ENCODE measurements at regions not wholly inside any gene's neighbourhood (a gene's known extent, or its start where the extent isn't known, plus 50 kb on each side); places are given as distances from the start of the nearest gene placed in this dataset.

DNA sequence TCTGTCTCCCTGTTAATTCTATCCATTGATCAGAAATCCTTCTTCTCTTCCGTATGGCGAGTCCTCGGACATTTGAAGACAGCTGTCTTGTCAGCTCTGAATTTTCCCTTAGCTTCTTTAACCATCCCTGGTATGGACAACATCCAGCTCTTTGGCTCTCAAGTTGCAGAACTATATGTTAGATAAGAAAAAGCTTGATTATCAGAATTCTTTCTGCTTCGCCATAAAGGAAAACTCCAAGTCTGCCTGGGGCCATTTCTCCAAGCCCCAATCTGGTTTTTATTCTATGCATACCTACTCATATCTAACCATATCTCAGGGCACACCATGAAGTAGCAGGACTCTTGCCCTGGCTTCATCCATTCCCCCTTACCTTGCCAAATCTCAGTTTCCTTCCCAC lies 215.7 kb upstream of the TMC3 start:
- no peak for DNase-seq (ENCODE audit: low spot score)

DNA sequence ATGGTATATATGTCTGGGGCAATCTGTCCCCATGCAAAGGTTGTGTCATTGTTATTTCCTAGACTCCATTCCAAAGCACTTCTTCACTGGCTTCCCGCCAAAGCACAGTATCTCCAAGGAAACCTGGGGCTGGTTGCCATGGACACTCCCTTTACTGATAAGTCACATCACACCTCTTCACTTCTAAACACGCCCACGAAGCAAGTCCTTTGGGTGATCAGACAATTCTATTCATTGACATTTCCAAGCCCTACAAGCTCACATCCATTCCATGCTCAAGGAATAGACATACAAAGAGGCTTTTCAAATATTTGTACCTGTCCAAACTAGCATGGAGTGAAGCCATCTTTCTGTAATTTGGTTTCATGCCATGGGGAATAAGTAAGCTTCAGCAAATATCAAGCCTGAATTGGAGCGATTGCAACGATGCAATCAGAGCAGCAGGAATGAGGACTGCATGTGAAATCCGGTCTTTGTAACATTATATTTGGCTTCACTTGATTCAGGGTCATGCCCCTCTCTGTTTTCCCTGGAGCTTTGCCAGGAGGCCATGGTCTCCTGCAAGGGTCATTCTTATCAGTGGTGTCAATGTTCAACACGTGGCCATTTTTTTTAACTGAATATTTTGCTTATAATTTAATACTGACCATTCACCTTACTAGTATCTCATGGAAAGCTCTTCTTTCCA lies 201.6 kb upstream of the TMC3 start:
- DNase-seq (ENCODE audit: low spot score), result no peak

DNA sequence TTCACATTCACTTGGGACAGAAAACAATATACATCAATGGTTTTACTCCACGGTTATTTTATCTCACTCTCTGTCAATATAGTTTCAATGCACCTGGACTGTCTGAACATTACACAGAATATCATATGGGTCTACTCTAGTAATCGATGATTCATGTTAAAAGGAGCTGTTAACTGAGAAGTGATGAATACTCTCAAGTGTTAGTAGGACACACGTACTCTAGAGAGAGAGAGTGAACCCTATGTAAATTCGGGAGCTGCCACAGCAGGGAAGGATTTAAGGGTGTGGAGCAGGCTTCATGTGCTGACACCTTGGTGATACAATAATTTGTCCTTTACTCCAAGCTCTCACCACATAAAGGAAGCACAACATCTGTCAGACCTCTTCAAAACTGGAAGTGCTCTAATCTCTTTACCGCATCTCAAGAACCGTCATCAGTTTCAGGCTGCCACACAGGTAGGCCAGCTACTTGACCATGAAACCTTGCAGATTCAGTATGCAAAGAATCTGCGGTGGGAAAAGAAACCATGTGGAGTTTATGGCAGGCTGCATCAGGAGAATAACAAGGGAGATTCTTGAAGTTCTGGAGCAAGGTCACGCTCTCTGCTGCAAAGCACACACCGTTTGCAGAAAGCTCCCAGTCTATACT lies 199.2 kb upstream of the TMC3 start:
- no peak for DNase-seq (ENCODE audit: low spot score)

- DNase-seq (ENCODE audit: low spot score), result no peak
These were observed 198.2 kb upstream of the TMC3 start for GRCh38 chr15:81572190-81572589.

GRCh38 chr15:81569286-81570080 lies 195.5 kb upstream of the TMC3 start:
- DNase-seq (ENCODE audit: low spot score), result no peak

GRCh38 chr15:81567924-81568323 lies 193.9 kb upstream of the TMC3 start:
- no peak for DNase-seq (ENCODE audit: low spot score)

DNA sequence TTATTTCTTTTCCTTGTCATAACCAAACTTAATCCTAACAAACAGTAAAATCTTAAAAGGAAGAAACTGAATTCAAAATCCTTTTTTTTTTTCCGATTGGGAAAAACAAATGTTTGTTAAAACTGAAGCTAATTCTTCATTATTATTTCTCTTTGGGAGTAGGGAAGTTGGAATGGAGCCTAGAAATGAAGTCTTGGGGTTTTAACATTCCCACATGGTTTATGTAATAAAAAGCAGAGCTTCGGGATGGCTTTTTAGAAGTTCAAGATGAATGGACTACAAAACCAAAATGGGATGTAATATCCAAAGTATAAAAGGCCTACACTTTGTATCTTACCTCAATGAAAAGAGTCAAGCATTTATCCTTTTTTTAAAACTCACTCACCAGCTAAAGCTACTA lies 189.0 kb upstream of the TMC3 start:
- no peak for DNase-seq (ENCODE audit: low spot score)

GRCh38 chr15:81560405-81560804 lies 186.4 kb upstream of the TMC3 start:
- no peak for DNase-seq (ENCODE audit: low spot score)

DNA sequence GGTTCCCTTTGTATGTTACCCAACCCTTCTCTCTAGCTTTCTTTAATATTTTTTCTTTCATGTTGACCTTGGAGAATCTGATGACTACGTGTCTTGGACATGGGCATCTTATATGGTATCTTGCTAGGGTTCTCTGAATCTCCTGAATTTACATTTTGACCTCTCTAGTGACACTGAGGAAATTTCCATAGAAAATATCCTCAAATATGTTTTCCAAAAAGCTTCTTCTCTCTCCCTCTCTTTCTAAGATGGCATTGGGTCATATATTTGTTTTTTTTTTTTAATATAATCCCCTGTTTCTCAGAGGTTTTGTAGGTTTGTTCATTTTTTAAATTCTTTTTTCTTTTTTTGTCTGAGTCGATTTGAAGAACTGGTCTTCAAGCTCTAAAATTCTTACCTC lies 184.0 kb upstream of the TMC3 start:
- no peak for DNase-seq (ENCODE audit: low spot score)

DNA sequence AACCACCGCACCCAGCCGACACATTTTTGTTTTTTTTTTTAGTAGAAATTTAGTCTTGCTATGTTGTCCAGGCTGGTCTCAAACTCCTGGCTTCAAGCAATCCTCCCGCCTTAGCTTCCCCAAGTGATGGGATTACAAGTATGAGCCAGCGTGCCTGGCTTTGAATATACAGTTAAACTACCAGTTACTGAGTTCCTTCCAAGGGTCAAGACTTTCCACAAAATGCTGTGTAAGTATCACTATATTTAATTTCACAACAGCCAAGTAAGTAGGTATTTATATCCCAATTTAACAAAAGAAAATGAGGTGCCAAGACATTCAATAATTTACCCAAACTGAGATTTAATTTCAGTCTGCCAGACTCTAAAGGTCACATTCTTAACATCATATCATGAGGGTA lies 181.3 kb upstream of the TMC3 start:
- DNase-seq (ENCODE audit: low spot score), result no peak

GRCh38 chr15:81548365-81549130 lies 174.5 kb upstream of the TMC3 start:
- DNase-seq (ENCODE audit: low spot score), result peak; percentile 18

- no peak for DNase-seq (ENCODE audit: low spot score)
These were observed 173.6 kb upstream of the TMC3 start for GRCh38 chr15:81547521-81548132.

- no peak for DNase-seq (ENCODE audit: low spot score)
These were observed 170.4 kb upstream of the TMC3 start for GRCh38 chr15:81544385-81544784.

DNA sequence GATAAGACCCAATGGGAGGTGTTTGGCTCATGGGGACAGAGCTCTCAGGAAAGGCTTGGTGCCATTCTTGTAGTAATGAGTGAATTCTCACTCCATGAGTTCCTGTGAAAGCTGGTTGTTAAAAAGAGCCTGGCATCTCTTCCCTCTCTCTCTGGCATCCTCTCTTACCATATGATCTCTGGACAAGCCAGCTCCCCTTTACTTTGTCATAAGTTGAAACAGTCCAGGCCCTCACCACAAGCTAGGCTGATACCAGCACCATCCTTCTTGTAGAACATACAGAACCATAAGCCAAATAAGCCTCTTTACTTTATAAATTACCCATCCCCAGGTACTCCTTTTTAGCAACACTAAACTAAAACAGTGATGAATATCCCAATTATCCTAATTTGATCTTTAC lies 166.9 kb upstream of the TMC3 start:
- DNase-seq (ENCODE audit: low spot score), result no peak

GRCh38 chr15:81536356-81536755 lies 162.3 kb upstream of the TMC3 start:
- DNase-seq (ENCODE audit: low spot score), result no peak

DNA sequence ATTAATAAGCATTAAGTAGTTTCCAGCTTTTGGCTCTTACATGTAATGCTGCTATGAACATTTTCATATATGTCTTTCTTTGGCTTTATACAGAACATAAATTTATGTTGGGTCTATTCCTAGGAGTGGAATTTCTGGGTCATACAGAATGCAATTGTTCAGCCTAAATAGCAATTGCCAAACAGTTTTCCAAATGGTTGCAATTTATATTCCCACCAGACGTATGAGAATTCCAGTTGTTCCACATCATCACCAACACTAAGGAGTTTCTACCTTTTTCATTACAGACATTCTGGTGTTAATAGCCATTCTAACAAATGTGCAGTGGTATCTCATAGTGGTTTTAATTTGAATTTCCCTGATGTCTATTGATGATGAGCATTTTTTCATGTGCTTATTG lies 160.1 kb upstream of the TMC3 start:
- no peak for DNase-seq (ENCODE audit: low spot score)

GRCh38 chr15:81532001-81532400 lies 158.0 kb upstream of the TMC3 start:
- DNase-seq (ENCODE audit: low spot score), result no peak

GRCh38 chr15:81531109-81531592 lies 157.1 kb upstream of the TMC3 start:
- DNase-seq (ENCODE audit: low spot score), result no peak

DNA sequence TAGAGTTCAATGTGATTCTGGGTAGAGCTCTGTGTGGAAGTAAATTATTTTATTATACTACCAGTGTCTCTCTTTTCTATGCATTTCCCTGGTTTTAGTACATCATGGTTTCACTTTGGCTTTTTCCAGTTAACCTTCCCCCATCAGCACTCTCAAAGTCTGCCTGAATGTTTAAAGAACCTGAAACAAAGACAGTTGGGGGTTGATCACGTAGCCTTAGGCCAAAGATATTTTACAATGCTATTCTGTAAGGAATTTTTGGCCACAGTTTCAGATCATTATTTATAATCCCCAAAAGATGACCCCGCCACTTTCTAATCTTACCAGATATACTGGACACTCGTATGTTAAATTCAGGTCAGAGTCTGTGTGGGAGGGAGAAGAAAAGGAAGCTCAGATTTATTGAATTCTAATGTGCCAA lies 156.3 kb upstream of the TMC3 start:
- no peak for DNase-seq (ENCODE audit: low spot score)

GRCh38 chr15:81529481-81529880 lies 155.5 kb upstream of the TMC3 start:
- no peak for DNase-seq (ENCODE audit: low spot score)

- no peak for DNase-seq (ENCODE audit: low spot score)
These were observed 152.0 kb upstream of the TMC3 start for GRCh38 chr15:81526029-81526428.

- no peak for DNase-seq (ENCODE audit: low spot score)
These were observed 150.5 kb upstream of the TMC3 start for GRCh38 chr15:81524496-81524895.

Data from LoVo (cell line).